Activated CD4-positive, alpha-beta T cell treated with anti-CD3 and anti-CD28 coated beads, Interleukin-2, amount 50 U/mL, for 1 hour (primary cell): ENCODE measurements at regions not wholly inside any gene's neighbourhood (a gene's known extent, or its start where the extent isn't known, plus 50 kb on each side); places are given as distances from the start of the nearest gene placed in this dataset.

Source experiments
- DNase-seq: peaks from one replicate; pipeline ENCODE4 v3.0.0-alpha.2; 2020

- DNase-seq = no peak
Measured at GRCh38 chr12:89943463-89943862, 234.8 kb upstream of the ATP2B1 start.

- no peak for DNase-seq
Measured at GRCh38 chr12:89941436-89941835, 232.8 kb upstream of the ATP2B1 start.

GRCh38 chr12:89939522-89940215, 231.0 kb upstream of the ATP2B1 start:
- no peak for DNase-seq

GRCh38 chr12:89936631-89937030, 228.0 kb upstream of the ATP2B1 start:
- DNase-seq = no peak

- no peak for DNase-seq
Measured at GRCh38 chr12:89935850-89936249, 227.2 kb upstream of the ATP2B1 start.

- no peak for DNase-seq
Measured at GRCh38 chr12:89933911-89934310, 225.3 kb upstream of the ATP2B1 start.

- DNase-seq = no peak
Measured at GRCh38 chr12:89932954-89933353, 224.3 kb upstream of the ATP2B1 start.

GRCh38 chr12:89928467-89928866, 219.8 kb upstream of the ATP2B1 start:
- no peak for DNase-seq

GRCh38 chr12:89927226-89927698, 218.6 kb upstream of the ATP2B1 start:
- DNase-seq = no peak

GRCh38 chr12:89924191-89924590, 215.6 kb upstream of the ATP2B1 start:
- no peak for DNase-seq

- no peak for DNase-seq
Measured at GRCh38 chr12:89923091-89923490, 214.5 kb upstream of the ATP2B1 start.

GRCh38 chr12:89920866-89921265, 212.2 kb upstream of the ATP2B1 start:
- no peak for DNase-seq

GRCh38 chr12:89919241-89919906, 210.7 kb upstream of the ATP2B1 start:
- DNase-seq = no peak

GRCh38 chr12:89918172-89918846, 209.7 kb upstream of the ATP2B1 start:
- DNase-seq = no peak

- DNase-seq = no peak
Measured at GRCh38 chr12:89909753-89910152, 201.1 kb upstream of the ATP2B1 start.

GRCh38 chr12:89907659-89908058, 199.0 kb upstream of the ATP2B1 start:
- DNase-seq = no peak

- DNase-seq = no peak
Measured at GRCh38 chr12:89906824-89907223, 198.2 kb upstream of the ATP2B1 start.

GRCh38 chr12:89906178-89906577, 197.5 kb upstream of the ATP2B1 start:
- no peak for DNase-seq

- DNase-seq = no peak
Measured at GRCh38 chr12:89901906-89902642, 193.4 kb upstream of the ATP2B1 start.

GRCh38 chr12:89901319-89901718, 192.7 kb upstream of the ATP2B1 start:
- no peak for DNase-seq

- no peak for DNase-seq
Measured at GRCh38 chr12:89899651-89900050, 191.0 kb upstream of the ATP2B1 start.

- no peak for DNase-seq
Measured at GRCh38 chr12:89895591-89895990, 187.0 kb upstream of the ATP2B1 start.

GRCh38 chr12:89895101-89895500, 186.5 kb upstream of the ATP2B1 start:
- no peak for DNase-seq
